ENCODE measurements at regions not wholly inside any gene's neighbourhood (a gene's known extent, or its start where the extent isn't known, plus 50 kb on each side); places are given as distances from the start of the nearest gene placed in this dataset.

- H3K4me1 ChIP-seq (ENCODE audit: control insufficient read depth in 2 of 3, insufficient read depth in 2 of 3, low read depth in 1 of 3, low read length in 3 of 3), result no peaks in the 10 kb centered on the region
- H3K9me3 ChIP-seq (ENCODE audit: control insufficient read depth in 2 of 3, insufficient read depth in 1 of 3, low read length in 3 of 3), result no peaks in the 10 kb centered on the region
- no peak for FAIRE-seq
- DNase-seq, result no peak
- no peak overlapping the region for H3K27ac ChIP-seq (ENCODE audit: low read depth in 2 of 2, low read length in 2 of 2)
- no peak for TF ChIP-seq CTCF (IDR thresholded peaks at IDR 0.05; ENCODE audit: borderline replicate concordance, extremely low read depth, insufficient read depth)
- H3K4me3 ChIP-seq (ENCODE audit: low read length in 3 of 3), result no peak overlapping the region
- intact Hi-C loops (cut with DNase I), result no loop called here
- H3K9ac ChIP-seq (ENCODE audit: low read length in 3 of 3), result no peak overlapping the region
- no peaks in the 10 kb centered on the region for H3K36me3 ChIP-seq (ENCODE audit: control insufficient read depth in 2 of 3, insufficient read depth in 3 of 3, low read length in 3 of 3)
- H3K27me3 ChIP-seq (ENCODE audit: control insufficient read depth, insufficient read depth, low read length), result no peaks in the 10 kb centered on the region
Measured at GRCh38 chr1:69497441-69498221, 70.1 kb upstream of the LRRC7 start.

GRCh38 chr1:69498711-69499110 lies 69.0 kb upstream of the LRRC7 start:
- H3K36me3 ChIP-seq (ENCODE audit: control insufficient read depth in 2 of 3, insufficient read depth in 3 of 3, low read length in 3 of 3), result no peaks in the 10 kb centered on the region
- no peak overlapping the region for H3K27ac ChIP-seq (ENCODE audit: low read depth in 2 of 2, low read length in 2 of 2)
- H3K4me3 ChIP-seq (ENCODE audit: low read length in 3 of 3), result no peak overlapping the region
- intact Hi-C loops (cut with DNase I), result no loop called here
- no peak for TF ChIP-seq CTCF (IDR thresholded peaks at IDR 0.05; ENCODE audit: borderline replicate concordance, extremely low read depth, insufficient read depth)
- H3K9me3 ChIP-seq (ENCODE audit: control insufficient read depth in 2 of 3, insufficient read depth in 1 of 3, low read length in 3 of 3), result no peaks in the 10 kb centered on the region
- H3K27me3 ChIP-seq (ENCODE audit: control insufficient read depth, insufficient read depth, low read length), result no peaks in the 10 kb centered on the region
- no peak overlapping the region for H3K9ac ChIP-seq (ENCODE audit: low read length in 3 of 3)
- H3K4me1 ChIP-seq (ENCODE audit: control insufficient read depth in 2 of 3, insufficient read depth in 2 of 3, low read depth in 1 of 3, low read length in 3 of 3), result no peaks in the 10 kb centered on the region
- FAIRE-seq (no peak), DNase-seq (no peak)

DNA sequence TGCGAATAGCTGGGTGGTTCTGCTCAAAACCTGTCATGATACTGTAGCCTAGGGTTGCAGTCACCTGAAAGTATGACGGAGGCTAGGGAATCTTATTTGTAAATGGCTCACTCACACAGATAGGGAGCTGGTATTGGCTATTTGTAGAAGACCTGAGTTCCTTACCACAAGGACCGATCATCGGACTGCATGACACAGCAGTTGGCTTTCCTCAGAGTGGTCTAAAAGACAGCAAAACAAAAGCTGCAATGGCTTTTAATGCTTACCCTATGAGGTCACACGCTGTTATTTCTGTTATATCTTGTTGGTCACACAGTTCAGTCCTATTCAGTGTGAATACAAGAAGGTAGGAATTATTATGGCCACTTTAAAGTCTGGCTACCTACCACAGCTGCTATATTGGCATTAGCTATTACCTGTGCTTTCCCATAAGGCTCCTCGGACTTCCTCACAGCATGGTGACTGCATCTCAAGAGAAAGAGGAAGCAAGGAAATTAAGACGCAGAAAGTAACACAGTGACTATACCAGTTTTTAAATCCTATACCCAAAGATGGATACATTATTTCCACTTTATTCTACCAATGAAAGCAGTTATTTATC lies 68.4 kb upstream of the LRRC7 start:
- FAIRE-seq (no peak), DNase-seq (no peak)
- intact Hi-C loops (cut with DNase I), result no loop called here

More for the DNA sequence above, 68.4 kb upstream of the LRRC7 start:
- Histone ChIP-seq H3K4me1 (ENCODE audit: control insufficient read depth in 2 of 3, insufficient read depth in 2 of 3, low read depth in 1 of 3, low read length in 3 of 3) (no peaks in the 10 kb centered on the region), H3K9me3 (ENCODE audit: control insufficient read depth in 2 of 3, insufficient read depth in 1 of 3, low read length in 3 of 3) (no peaks in the 10 kb centered on the region), H3K4me3 (ENCODE audit: low read length in 3 of 3) (no peak overlapping the region), H3K27me3 (ENCODE audit: control insufficient read depth, insufficient read depth, low read length) (no peaks in the 10 kb centered on the region), H3K27ac (ENCODE audit: low read depth in 2 of 2, low read length in 2 of 2) (no peak overlapping the region), H3K9ac (ENCODE audit: low read length in 3 of 3) (no peak overlapping the region), H3K36me3 (ENCODE audit: control insufficient read depth in 2 of 3, insufficient read depth in 3 of 3, low read length in 3 of 3) (no peaks in the 10 kb centered on the region)
- TF ChIP-seq CTCF (IDR thresholded peaks at IDR 0.05; ENCODE audit: borderline replicate concordance, extremely low read depth, insufficient read depth), result no peak

Measured in kidney (tissue), 13 donors.